HG03045 (cell line): ENCODE measurements at regions not wholly inside any gene's neighbourhood (a gene's known extent, or its start where the extent isn't known, plus 50 kb on each side); places are given as distances from the start of the nearest gene placed in this dataset.
"Not testable (repeated sequence)": the region's sequence is repeated elsewhere in the genome, so short reads cannot be mapped to it uniquely, and the experiment has no call there.

Experiments
- ATAC-seq: cut with Tn5 transposase; IDR thresholded peaks from one replicate; pipeline ENCODE4 v1.9.1; 2021; ENCODE audit warnings: mild to moderate bottlenecking, moderate library complexity; ENCODE audit not compliant: unreplicated experiment

GRCh38 chr6:99143108-99143861, 195.5 kb upstream of the FBXL4 start:
- ATAC-seq, result no peak

- not testable (repeated sequence) for ATAC-seq
Measured at GRCh38 chr6:99141906-99142305, 194.2 kb upstream of the FBXL4 start.

GRCh38 chr6:99138445-99138844, 190.7 kb upstream of the FBXL4 start:
- ATAC-seq, result no peak

GRCh38 chr6:99137314-99137713, 189.6 kb upstream of the FBXL4 start:
- no peak for ATAC-seq

- ATAC-seq, result no peak
Measured at GRCh38 chr6:99136488-99136887, 188.7 kb upstream of the FBXL4 start.

- ATAC-seq, result no peak
Measured at GRCh38 chr6:99132026-99132635, 184.4 kb upstream of the FBXL4 start.

- no peak for ATAC-seq
Measured at GRCh38 chr6:99130897-99131873, 183.4 kb upstream of the FBXL4 start.

GRCh38 chr6:99129835-99130234, 182.1 kb upstream of the FBXL4 start:
- ATAC-seq, result no peak

GRCh38 chr6:99121748-99122147, 174.0 kb upstream of the FBXL4 start:
- no peak for ATAC-seq

- no peak for ATAC-seq
Measured at GRCh38 chr6:99120641-99121040, 172.9 kb upstream of the FBXL4 start.

GRCh38 chr6:99119109-99120031, 171.6 kb upstream of the FBXL4 start:
- peak; percentile 58 for ATAC-seq

GRCh38 chr6:99114769-99115406, 167.1 kb upstream of the FBXL4 start:
- no peak for ATAC-seq

GRCh38 chr6:99111590-99111989, 163.8 kb upstream of the FBXL4 start:
- no peak for ATAC-seq

- ATAC-seq, result no peak
Measured at GRCh38 chr6:99110029-99110428, 162.3 kb upstream of the FBXL4 start.

- no peak for ATAC-seq
Measured at GRCh38 chr6:99104218-99104617, 156.5 kb upstream of the FBXL4 start.

- ATAC-seq, result no peak
Measured at GRCh38 chr6:99099243-99099642, 151.5 kb upstream of the FBXL4 start.

GRCh38 chr6:99096170-99096569, 148.4 kb upstream of the FBXL4 start:
- ATAC-seq, result no peak

GRCh38 chr6:99093456-99094190, 145.9 kb upstream of the FBXL4 start:
- ATAC-seq, result no peak

GRCh38 chr6:99092461-99092860, 144.7 kb upstream of the FBXL4 start:
- no peak for ATAC-seq
